ENCODE measurements at regions not wholly inside any gene's neighbourhood (a gene's known extent, or its start where the extent isn't known, plus 50 kb on each side); places are given as distances from the start of the nearest gene placed in this dataset.

DNA sequence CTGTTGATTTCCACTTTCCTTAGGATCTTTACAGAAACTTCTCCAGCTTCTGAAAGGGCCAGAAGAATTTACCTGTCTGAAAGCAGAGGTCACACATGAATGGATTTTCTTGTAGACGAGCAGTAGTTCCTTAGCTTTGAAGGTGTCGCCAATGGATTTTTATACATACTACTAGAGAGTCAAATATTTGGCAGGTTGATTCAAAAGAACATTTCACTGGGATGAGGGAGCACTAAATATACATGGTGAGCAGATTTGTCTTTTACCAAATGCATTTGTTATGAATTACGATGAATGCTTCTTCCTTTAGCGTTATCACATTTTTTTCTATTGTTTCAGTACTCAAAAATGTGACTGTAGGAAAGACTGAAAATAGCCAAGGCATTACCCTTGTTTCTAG is 162.3 kb downstream of the PAX1 start:
- no peaks in the 10 kb centered on the region for H3K36me3 Mint-ChIP-seq (ENCODE audit: insufficient read depth in 1 of 3, low read depth in 3 of 3)
- no peak overlapping the region for H3K4ac ChIP-seq (ENCODE audit: low read depth, low read length)

More for the DNA sequence above, 162.3 kb downstream of the PAX1 start:
- no peaks in the 10 kb centered on the region for H3K9me3 ChIP-seq (ENCODE audit: control insufficient read depth, low read depth, low read length)
- no CpG with 5 or more reads among the region's 4 CpGs for whole genome bisulfite sequencing (ENCODE audit: extremely low coverage, insufficient read length, low lambda C conversion rate)
- no peak overlapping the region for H2BK12ac ChIP-seq (ENCODE audit: insufficient read length, low read depth, low read length)
- Mint-ChIP-seq H3K9me3 (no peaks in the 10 kb centered on the region; a peak in 2 of 5 replicates), H3K4me1 (peaks cover 11 to 14% of the 10 kb centered on the region in 2 experiments), H3K4me3 (no peak overlapping the region), H3K27me3 (ENCODE audit: low read depth) (peaks cover 92% of the 10 kb centered on the region), H3K27ac (no peak overlapping the region)
- H3K56ac ChIP-seq (ENCODE audit: insufficient read length, low read depth, low read length), result no peak overlapping the region
- no peak overlapping the region for H2BK15ac ChIP-seq (ENCODE audit: low read depth, low read length)
- no peak overlapping the region for H3K14ac ChIP-seq (ENCODE audit: insufficient read depth, low read length)
- H4K5ac ChIP-seq (ENCODE audit: insufficient read length, low read depth, low read length), result no peak overlapping the region
- H3K79me1 ChIP-seq (ENCODE audit: insufficient read depth, low read depth, low read length, poor library complexity, severe bottlenecking), result no peaks in the 10 kb centered on the region
- no peak overlapping the region for H3K27ac ChIP-seq (ENCODE audit: insufficient read length, low read depth, low read length)
- no peak overlapping the region for H3K9ac ChIP-seq (ENCODE audit: extremely low read depth, insufficient read length, low read length)
- no peak overlapping the region for H2AFZ ChIP-seq (ENCODE audit: low read length)
- TF ChIP-seq, protein P1, sequence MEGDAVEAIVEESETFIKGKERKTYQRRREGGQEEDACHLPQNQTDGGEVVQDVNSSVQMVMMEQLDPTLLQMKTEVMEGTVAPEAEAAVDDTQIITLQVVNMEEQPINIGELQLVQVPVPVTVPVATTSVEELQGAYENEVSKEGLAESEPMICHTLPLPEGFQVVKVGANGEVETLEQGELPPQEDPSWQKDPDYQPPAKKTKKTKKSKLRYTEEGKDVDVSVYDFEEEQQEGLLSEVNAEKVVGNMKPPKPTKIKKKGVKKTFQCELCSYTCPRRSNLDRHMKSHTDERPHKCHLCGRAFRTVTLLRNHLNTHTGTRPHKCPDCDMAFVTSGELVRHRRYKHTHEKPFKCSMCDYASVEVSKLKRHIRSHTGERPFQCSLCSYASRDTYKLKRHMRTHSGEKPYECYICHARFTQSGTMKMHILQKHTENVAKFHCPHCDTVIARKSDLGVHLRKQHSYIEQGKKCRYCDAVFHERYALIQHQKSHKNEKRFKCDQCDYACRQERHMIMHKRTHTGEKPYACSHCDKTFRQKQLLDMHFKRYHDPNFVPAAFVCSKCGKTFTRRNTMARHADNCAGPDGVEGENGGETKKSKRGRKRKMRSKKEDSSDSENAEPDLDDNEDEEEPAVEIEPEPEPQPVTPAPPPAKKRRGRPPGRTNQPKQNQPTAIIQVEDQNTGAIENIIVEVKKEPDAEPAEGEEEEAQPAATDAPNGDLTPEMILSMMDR (conservative IDR thresholded peaks at IDR 0.05), result no peak
- H4K91ac ChIP-seq (ENCODE audit: insufficient read length, low read depth, low read length), result no peak overlapping the region
- no peak overlapping the region for H2AK5ac ChIP-seq (ENCODE audit: insufficient read length, low read length)
- H4K8ac ChIP-seq (replicated peaks; ENCODE audit: insufficient read length, low read depth, low read length), result no peak overlapping the region
- no peaks in the 10 kb centered on the region for H3K79me2 ChIP-seq (ENCODE audit: insufficient read depth, low read length)
- H3T11ph ChIP-seq (ENCODE audit: low read length), result no peak overlapping the region
- H3K23ac ChIP-seq (ENCODE audit: insufficient read length, low read depth, low read length), result no peak overlapping the region
- no peaks in the 10 kb centered on the region for H3K23me2 ChIP-seq (ENCODE audit: insufficient read length, low read depth, low read length, poor library complexity, severe bottlenecking)
- H2BK120ac ChIP-seq (ENCODE audit: low read depth, low read length, poor library complexity, severe bottlenecking), result no peak overlapping the region
- H3K4me1 ChIP-seq (ENCODE audit: insufficient read depth, low read length), result peaks cover 2% of the 10 kb centered on the region; the same call in 1 of the 2 replicates
- no peaks in the 10 kb centered on the region for H4K20me1 ChIP-seq (ENCODE audit: control insufficient read depth, insufficient read depth, insufficient read length)
- H3K27me3 ChIP-seq (ENCODE audit: insufficient read depth, low read length), result no peaks in the 10 kb centered on the region
- H3K4me2 ChIP-seq (ENCODE audit: insufficient read depth, insufficient read length, low read length), result no peak overlapping the region
- H3K18ac ChIP-seq (ENCODE audit: insufficient read length, low read depth, low read length), result no peak overlapping the region
- DNase-seq, result no peak
- H2BK5ac ChIP-seq (ENCODE audit: insufficient read length, low read length), result no peak overlapping the region
- H2BK20ac ChIP-seq (ENCODE audit: low read depth, low read length, poor library complexity, severe bottlenecking), result no peak overlapping the region

All from H9 (cell line).